ENCODE measurements at regions not wholly inside any gene's neighbourhood (a gene's known extent, or its start where the extent isn't known, plus 50 kb on each side); places are given as distances from the start of the nearest gene placed in this dataset.

GRCh38 chr22:20637750-20638506 lies 130.5 kb downstream of the MED15 start:
- intact Hi-C loops (cut with DNase I), result no loop called here
- H3K4me1 ChIP-seq, result no peaks in the 10 kb centered on the region
- ATAC-seq (no peak), DNase-seq (no peak)
- no peak overlapping the region for H3K4me3 ChIP-seq
- H3K27ac ChIP-seq, result no peak overlapping the region
- TF ChIP-seq CTCF (IDR thresholded peaks at IDR 0.05) (no peak), POLR2A (IDR thresholded peaks at IDR 0.05) (no peak)
- WGBS (ENCODE audit: insufficient coverage, low coverage, low lambda C conversion rate, missing lambda C conversion rate), result 71% methylated on average over 6 of the region's 7 CpGs
- H3K27me3 ChIP-seq, result no peaks in the 10 kb centered on the region
- no peaks in the 10 kb centered on the region for H3K36me3 ChIP-seq
- no peaks in the 10 kb centered on the region for H3K9me3 ChIP-seq

DNA sequence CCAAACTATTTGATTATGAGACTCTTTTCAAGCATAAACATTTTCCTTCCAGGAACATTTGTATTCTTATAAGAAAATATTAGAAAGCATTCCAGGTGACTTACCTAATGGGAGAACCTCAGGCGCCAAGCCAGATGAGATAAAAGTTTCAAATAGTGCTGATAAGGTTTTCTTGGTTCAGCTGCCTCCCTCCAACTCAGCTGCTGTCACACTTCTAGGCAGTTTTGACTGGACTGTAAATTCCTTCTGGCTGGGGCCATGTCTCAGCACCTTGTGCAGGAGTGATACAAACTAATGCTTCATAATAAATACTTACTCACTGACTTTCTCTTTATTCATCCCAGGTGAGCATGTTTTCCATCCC lies 131.1 kb downstream of the MED15 start:
- Histone ChIP-seq H3K9me3 (no peaks in the 10 kb centered on the region), H3K4me1 (no peaks in the 10 kb centered on the region), H3K27ac (no peak overlapping the region), H3K4me3 (no peak overlapping the region), H3K36me3 (no peaks in the 10 kb centered on the region), H3K27me3 (no peaks in the 10 kb centered on the region)
- DNase-seq (no peak), ATAC-seq (no peak)
- intact Hi-C loops (cut with DNase I), result no loop called here
- WGBS (ENCODE audit: insufficient coverage, low coverage, low lambda C conversion rate, missing lambda C conversion rate), result 19% methylated on average over 1 of the region's 1 CpG
- no peak for TF ChIP-seq CTCF (IDR thresholded peaks at IDR 0.05)
- TF ChIP-seq POLR2A (IDR thresholded peaks at IDR 0.05), result no peak

DNA sequence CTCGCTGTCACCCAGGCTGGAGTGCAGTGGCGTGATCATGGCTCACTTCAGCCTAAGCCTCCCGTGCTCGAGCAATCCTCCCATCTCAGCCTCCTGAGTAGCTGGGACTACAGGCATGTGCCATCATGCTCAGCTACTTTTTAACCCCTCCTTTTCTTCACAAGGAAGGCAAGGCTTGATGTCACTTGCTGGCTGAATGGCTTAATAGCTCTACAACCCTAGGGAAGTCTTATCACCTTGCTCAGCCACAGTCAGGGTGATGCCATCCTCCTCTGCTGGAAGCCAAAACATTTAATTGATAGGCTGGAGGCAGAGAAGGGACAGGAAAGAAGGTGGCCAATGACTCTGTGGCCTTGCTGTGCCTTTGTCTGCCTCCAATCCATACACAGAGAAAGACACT lies 131.9 kb downstream of the MED15 start:
- no peaks in the 10 kb centered on the region for H3K36me3 ChIP-seq
- no peak overlapping the region for H3K4me3 ChIP-seq
- H3K4me1 ChIP-seq, result no peaks in the 10 kb centered on the region
- no peaks in the 10 kb centered on the region for H3K27me3 ChIP-seq
- WGBS (ENCODE audit: insufficient coverage, low coverage, low lambda C conversion rate, missing lambda C conversion rate), result 79% methylated on average over 4 of the region's 4 CpGs
- H3K9me3 ChIP-seq, result no peaks in the 10 kb centered on the region
- DNase-seq (no peak), ATAC-seq (no peak)
- H3K27ac ChIP-seq, result no peak overlapping the region
- intact Hi-C loops (cut with DNase I), result no loop called here
- TF ChIP-seq POLR2A (IDR thresholded peaks at IDR 0.05) (no peak), CTCF (IDR thresholded peaks at IDR 0.05) (no peak)

DNA sequence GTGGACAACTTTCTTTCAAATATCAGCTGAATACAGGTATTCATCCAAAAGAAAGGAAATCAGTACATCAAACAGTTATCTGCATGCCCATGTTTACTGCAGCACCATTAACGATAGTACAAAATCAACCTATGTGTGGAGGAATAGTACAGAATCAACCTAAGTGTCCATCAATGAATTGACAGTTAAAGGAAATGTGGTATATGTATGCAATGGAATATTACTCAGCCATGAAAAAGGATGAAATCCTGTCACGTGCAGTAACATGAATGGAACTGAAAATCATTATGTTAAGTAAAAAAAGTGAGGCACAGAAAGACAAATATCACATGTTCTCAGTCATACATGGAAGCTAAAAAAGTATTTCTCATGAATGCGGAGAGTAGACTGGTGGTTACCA lies 132.3 kb downstream of the MED15 start:
- H3K4me1 ChIP-seq, result no peaks in the 10 kb centered on the region
- DNase-seq, result no peak
- H3K9me3 ChIP-seq, result no peaks in the 10 kb centered on the region
- ATAC-seq, result no peak
- H3K4me3 ChIP-seq, result no peak overlapping the region
- H3K27me3 ChIP-seq, result no peaks in the 10 kb centered on the region
- TF ChIP-seq CTCF (IDR thresholded peaks at IDR 0.05), result no peak
- TF ChIP-seq POLR2A (IDR thresholded peaks at IDR 0.05), result no peak
- H3K27ac ChIP-seq, result no peak overlapping the region
- WGBS (ENCODE audit: insufficient coverage, low coverage, low lambda C conversion rate, missing lambda C conversion rate), result 67% methylated on average over 3 of the region's 3 CpGs
- no peaks in the 10 kb centered on the region for H3K36me3 ChIP-seq
- intact Hi-C loops (cut with DNase I), result no loop called here
